Endodermal cell (in vitro differentiated cells): ENCODE measurements at regions not wholly inside any gene's neighbourhood (a gene's known extent, or its start where the extent isn't known, plus 50 kb on each side); places are given as distances from the start of the nearest gene placed in this dataset.
"Not testable (repeated sequence)": the region's sequence is repeated elsewhere in the genome, so short reads cannot be mapped to it uniquely, and the experiment has no call there.

Experiments used
- DNase-seq: peaks from one replicate; pipeline ENCODE4 v3.0.0-alpha.2; 2017
- H3K27ac ChIP-seq: 2 replicates; pipeline ENCODE4 v1.5.1; 2013; ENCODE audit warnings: mild to moderate bottlenecking, low read depth, low read length, moderate library complexity
- H3K27me3 ChIP-seq: 2 replicates; pipeline ENCODE4 v1.6.1; 2013; ENCODE audit warnings: mild to moderate bottlenecking, low read length, moderate library complexity; ENCODE audit not compliant: insufficient read depth, control insufficient read depth, poor library complexity, severe bottlenecking
- H3K36me3 ChIP-seq: 2 replicates; pipeline ENCODE4 v1.7.0; 2013; ENCODE audit warnings: mild to moderate bottlenecking, low read length, moderate library complexity; ENCODE audit not compliant: control insufficient read depth, insufficient read depth
- H3K4me1 ChIP-seq: one replicate; pipeline ENCODE4 v1.7.0; 2013; ENCODE audit warnings: low read length; ENCODE audit not compliant: control insufficient read depth, insufficient read depth
- H3K4me3 ChIP-seq: 2 replicates; pipeline ENCODE4 v1.5.1; 2013; ENCODE audit warnings: mild to moderate bottlenecking, low read length, moderate library complexity
- H3K9ac ChIP-seq: 2 replicates; pipeline ENCODE4 v1.6.1; 2013; ENCODE audit warnings: mild to moderate bottlenecking, low read length, moderate library complexity; ENCODE audit not compliant: poor library complexity, severe bottlenecking; ENCODE audit errors: extremely low read depth
- H3K9me3 ChIP-seq: 2 replicates; pipeline ENCODE4 v1.6.1; 2013; ENCODE audit warnings: mild to moderate bottlenecking, low read length, moderate library complexity; ENCODE audit not compliant: control insufficient read depth
- H3K27ac Mint-ChIP-seq: 2 replicates; pipeline ENCODE4 v1.8.0; 2020; ENCODE audit warnings: mixed read lengths
- H3K27me3 Mint-ChIP-seq: 2 replicates; pipeline ENCODE4 v1.8.0; 2021; ENCODE audit warnings: mild to moderate bottlenecking, mixed read lengths; ENCODE audit not compliant: insufficient read depth
- H3K36me3 Mint-ChIP-seq: 2 replicates; pipeline ENCODE4 v1.8.0; 2020; ENCODE audit warnings: low read depth, mixed read lengths
- H3K4me1 Mint-ChIP-seq: 2 replicates; pipeline ENCODE4 v1.8.0; 2020; ENCODE audit warnings: mixed read lengths
- H3K4me3 Mint-ChIP-seq: 2 replicates; pipeline ENCODE4 v1.8.0; 2020; ENCODE audit warnings: mild to moderate bottlenecking, moderate library complexity, mixed read lengths
- H3K9me3 Mint-ChIP-seq: 2 replicates; pipeline ENCODE4 v1.8.0; 2020; ENCODE audit warnings: mild to moderate bottlenecking, mixed read lengths
- WGBS, 2 experiments: methylation state at CpG; one replicate each; pipeline versions ENCODE4 v1.1.5 to v1.1.7; 2013; ENCODE audit warnings: missing lambda C conversion rate in 2 of 2, mixed read lengths in 1 of 2; ENCODE audit not compliant: insufficient coverage in 1 of 2, insufficient read length in 1 of 2; 5-methylcytosine and 5-hydroxymethylcytosine counted together
- TF ChIP-seq, protein P1 (sequence below): fragments of 200-600 bp; sonication (generic); conservative IDR thresholded peaks from 2 replicates; pipeline ENCODE4 v1.5.0; 2021; ENCODE audit warnings: antibody characterized with exemption, mild to moderate bottlenecking

- WGBS, 2 experiments: 74 to 92% methylated on average over 5 to 6 of the region's 6 CpGs
- H3K9ac ChIP-seq: no peak overlapping the region
- H3K9me3 ChIP-seq: no peaks in the 10 kb centered on the region
- Mint-ChIP-seq H3K4me3 (no peak overlapping the region), H3K4me1 (no peaks in the 10 kb centered on the region), H3K9me3 (peaks cover 2% of the 10 kb centered on the region), H3K27ac (no peak overlapping the region), H3K36me3 (no peaks in the 10 kb centered on the region), H3K27me3 (peaks cover 36% of the 10 kb centered on the region)
- TF ChIP-seq, protein P1, sequence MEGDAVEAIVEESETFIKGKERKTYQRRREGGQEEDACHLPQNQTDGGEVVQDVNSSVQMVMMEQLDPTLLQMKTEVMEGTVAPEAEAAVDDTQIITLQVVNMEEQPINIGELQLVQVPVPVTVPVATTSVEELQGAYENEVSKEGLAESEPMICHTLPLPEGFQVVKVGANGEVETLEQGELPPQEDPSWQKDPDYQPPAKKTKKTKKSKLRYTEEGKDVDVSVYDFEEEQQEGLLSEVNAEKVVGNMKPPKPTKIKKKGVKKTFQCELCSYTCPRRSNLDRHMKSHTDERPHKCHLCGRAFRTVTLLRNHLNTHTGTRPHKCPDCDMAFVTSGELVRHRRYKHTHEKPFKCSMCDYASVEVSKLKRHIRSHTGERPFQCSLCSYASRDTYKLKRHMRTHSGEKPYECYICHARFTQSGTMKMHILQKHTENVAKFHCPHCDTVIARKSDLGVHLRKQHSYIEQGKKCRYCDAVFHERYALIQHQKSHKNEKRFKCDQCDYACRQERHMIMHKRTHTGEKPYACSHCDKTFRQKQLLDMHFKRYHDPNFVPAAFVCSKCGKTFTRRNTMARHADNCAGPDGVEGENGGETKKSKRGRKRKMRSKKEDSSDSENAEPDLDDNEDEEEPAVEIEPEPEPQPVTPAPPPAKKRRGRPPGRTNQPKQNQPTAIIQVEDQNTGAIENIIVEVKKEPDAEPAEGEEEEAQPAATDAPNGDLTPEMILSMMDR: no peak
- H3K27ac ChIP-seq: no peak overlapping the region
- DNase-seq: no peak
- no peaks in the 10 kb centered on the region for H3K4me1 ChIP-seq
- H3K36me3 ChIP-seq: no peaks in the 10 kb centered on the region
- H3K27me3 ChIP-seq: peaks cover 33% of the 10 kb centered on the region
- no peak overlapping the region for H3K4me3 ChIP-seq
These were observed 191.2 kb downstream of the C1orf94 start for GRCh38 chr1:34367954-34368353.

DNA sequence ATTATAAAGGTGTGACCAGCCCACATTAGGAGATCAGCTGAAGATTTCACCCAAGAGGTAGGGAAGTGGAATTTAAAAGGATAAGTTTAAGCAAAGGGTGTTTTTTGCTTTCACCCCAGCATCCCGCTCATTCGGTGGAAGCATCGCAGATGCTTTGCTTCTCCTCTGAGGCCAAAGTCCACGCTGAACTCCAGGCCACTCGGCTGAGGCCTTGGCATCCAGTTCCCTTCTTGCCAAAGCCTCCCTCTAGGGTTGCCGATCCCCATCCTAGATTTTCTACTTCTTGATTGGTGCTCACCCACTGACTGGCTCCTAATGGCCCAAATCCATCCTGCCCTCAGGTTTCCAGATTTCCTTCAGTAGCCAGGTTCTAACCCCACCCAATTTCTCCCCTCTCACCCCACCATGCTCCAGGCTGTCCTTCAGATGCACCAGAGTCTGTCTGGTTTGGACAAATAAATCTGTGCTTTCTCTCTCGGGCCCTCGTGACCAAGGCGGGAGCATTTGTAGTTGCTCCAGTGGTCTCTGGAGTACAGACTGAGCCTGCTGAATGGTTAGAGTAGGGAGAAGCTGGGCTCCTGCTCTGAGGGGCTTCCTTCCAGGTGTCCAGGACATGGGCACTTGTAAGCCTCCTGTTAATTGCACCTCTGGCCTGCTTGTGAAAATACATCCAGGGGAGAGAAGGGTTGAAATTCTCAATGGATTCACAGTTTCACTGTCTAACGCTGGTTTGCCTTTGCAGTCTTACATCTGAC lies 193.2 kb downstream of the C1orf94 start:
- DNase-seq: no peak
- Mint-ChIP-seq H3K4me3 (no peak overlapping the region), H3K27me3 (peaks cover 26% of the 10 kb centered on the region), H3K36me3 (no peaks in the 10 kb centered on the region), H3K27ac (no peak overlapping the region), H3K4me1 (no peaks in the 10 kb centered on the region), H3K9me3 (peaks cover 2% of the 10 kb centered on the region)
- no peaks in the 10 kb centered on the region for H3K4me1 ChIP-seq
- H3K27ac ChIP-seq: no peak overlapping the region
- H3K9ac ChIP-seq: no peak overlapping the region
- TF ChIP-seq, protein P1: no peak
- no peaks in the 10 kb centered on the region for H3K9me3 ChIP-seq
- no peak overlapping the region for H3K4me3 ChIP-seq
- H3K36me3 ChIP-seq: no peaks in the 10 kb centered on the region
- peaks cover 27% of the 10 kb centered on the region for H3K27me3 ChIP-seq
- 94 to 100% methylated on average over 5 to 10 of the region's 10 CpGs for WGBS, 2 experiments

GRCh38 chr1:34370748-34371147 lies 194.0 kb downstream of the C1orf94 start:
- no peak overlapping the region for H3K4me3 ChIP-seq
- Mint-ChIP-seq H3K4me3 (no peak overlapping the region), H3K4me1 (no peaks in the 10 kb centered on the region), H3K36me3 (no peaks in the 10 kb centered on the region), H3K27me3 (peaks cover 21% of the 10 kb centered on the region), H3K9me3 (no peaks in the 10 kb centered on the region), H3K27ac (no peak overlapping the region)
- H3K36me3 ChIP-seq: no peaks in the 10 kb centered on the region
- H3K27me3 ChIP-seq: peaks cover 27% of the 10 kb centered on the region
- 83 to 88% methylated on average over 4 of the region's 4 CpGs for WGBS, 2 experiments
- H3K9ac ChIP-seq: no peak overlapping the region
- no peaks in the 10 kb centered on the region for H3K9me3 ChIP-seq
- no peak for DNase-seq
- H3K4me1 ChIP-seq: no peaks in the 10 kb centered on the region
- TF ChIP-seq, protein P1: no peak
- no peak overlapping the region for H3K27ac ChIP-seq

- H3K9me3 Mint-ChIP-seq, H3K4me1 Mint-ChIP-seq, H3K4me1 ChIP-seq, H3K36me3 Mint-ChIP-seq, H3K36me3 ChIP-seq, H3K4me3 Mint-ChIP-seq, H3K9me3 ChIP-seq, H3K9ac ChIP-seq, DNase-seq, H3K27ac ChIP-seq, H3K4me3 ChIP-seq, H3K27ac Mint-ChIP-seq: not testable (repeated sequence)
- WGBS, 2 experiments: 77 to 95% methylated on average over 5 of the region's 5 CpGs
- H3K27me3 Mint-ChIP-seq: peaks cover 21% of the 10 kb centered on the region
- peaks cover 22% of the 10 kb centered on the region for H3K27me3 ChIP-seq
These were observed 194.5 kb downstream of the C1orf94 start for GRCh38 chr1:34371179-34371578.
